CD4-positive, CD25-positive, alpha-beta regulatory T cell (primary cell): ENCODE measurements at regions not wholly inside any gene's neighbourhood (a gene's known extent, or its start where the extent isn't known, plus 50 kb on each side); places are given as distances from the start of the nearest gene placed in this dataset.

Experiments
- ATAC-seq, 2 donors: fragments of 150-1000 bp; cut with Tn5 transposase; one replicate each; pipeline ENCODE4 v1.10.0; 2021; ENCODE audit warnings: low read depth in 2 of 2, moderate number of reproducible peaks in 2 of 2, moderate library complexity in 1 of 2
- DNase-seq, 3 donors: peaks; one replicate each; pipeline versions ENCODE4 v3.0.0 to v3.0.0-alpha.2; 2012 to 2022; ENCODE audit warnings: mixed read lengths in 1 of 3
- H3K27ac ChIP-seq: one replicate; pipeline ENCODE4 v1.7.0; 2013; ENCODE audit warnings: mild to moderate bottlenecking, low read length; ENCODE audit not compliant: insufficient read depth, poor library complexity, severe bottlenecking
- H3K27me3 ChIP-seq: one replicate; pipeline ENCODE4 v1.7.0; 2013; ENCODE audit warnings: low read length; ENCODE audit not compliant: control insufficient read depth, insufficient read depth
- H3K36me3 ChIP-seq: one replicate; pipeline ENCODE4 v1.7.0; 2013; ENCODE audit warnings: mild to moderate bottlenecking, low read length, moderate library complexity; ENCODE audit not compliant: control insufficient read depth, insufficient read depth
- H3K4me1 ChIP-seq: 2 replicates; pipeline ENCODE4 v1.7.0; 2013; ENCODE audit warnings: mild to moderate bottlenecking, low read length; ENCODE audit not compliant: insufficient read depth, control insufficient read depth, poor library complexity, severe bottlenecking
- H3K4me3 ChIP-seq: one replicate; pipeline ENCODE4 v1.7.0; 2013; ENCODE audit warnings: low read depth, mild to moderate bottlenecking, low read length, moderate library complexity
- H3K9me3 ChIP-seq, 2 experiments: 1 replicate in 1 of 2; 2 replicates in 1 of 2; pipeline ENCODE4 v1.7.0; 2013; ENCODE audit warnings: low read length in 2 of 2, mild to moderate bottlenecking in 1 of 2, moderate library complexity in 1 of 2; ENCODE audit not compliant: control insufficient read depth in 2 of 2
- H3K27ac Mint-ChIP-seq, 3 donors: one replicate each; pipeline ENCODE4 v1.8.0; 2020 to 2022; ENCODE audit warnings: mild to moderate bottlenecking in 3 of 3, mixed read lengths in 3 of 3, moderate library complexity in 2 of 3
- H3K27me3 Mint-ChIP-seq: one replicate; pipeline ENCODE4 v1.8.0; 2022; ENCODE audit warnings: mild to moderate bottlenecking, mixed read lengths
- H3K36me3 Mint-ChIP-seq: one replicate; pipeline ENCODE4 v1.8.0; 2020; ENCODE audit warnings: mixed read lengths
- H3K4me1 Mint-ChIP-seq, 4 donors: one replicate each; pipeline ENCODE4 v1.8.0; 2020 to 2022; ENCODE audit warnings: mixed read lengths in 4 of 4, mild to moderate bottlenecking in 1 of 4
- H3K4me3 Mint-ChIP-seq, 4 donors: one replicate each; pipeline ENCODE4 v1.8.0; 2020 to 2022; ENCODE audit warnings: mild to moderate bottlenecking in 4 of 4, mixed read lengths in 4 of 4, moderate library complexity in 3 of 4
- H3K9me3 Mint-ChIP-seq, 7 donors: one replicate each; pipeline ENCODE4 v1.8.0; 2020 to 2022; ENCODE audit warnings: mixed read lengths in 7 of 7, mild to moderate bottlenecking in 3 of 7, moderate library complexity in 2 of 7

DNA sequence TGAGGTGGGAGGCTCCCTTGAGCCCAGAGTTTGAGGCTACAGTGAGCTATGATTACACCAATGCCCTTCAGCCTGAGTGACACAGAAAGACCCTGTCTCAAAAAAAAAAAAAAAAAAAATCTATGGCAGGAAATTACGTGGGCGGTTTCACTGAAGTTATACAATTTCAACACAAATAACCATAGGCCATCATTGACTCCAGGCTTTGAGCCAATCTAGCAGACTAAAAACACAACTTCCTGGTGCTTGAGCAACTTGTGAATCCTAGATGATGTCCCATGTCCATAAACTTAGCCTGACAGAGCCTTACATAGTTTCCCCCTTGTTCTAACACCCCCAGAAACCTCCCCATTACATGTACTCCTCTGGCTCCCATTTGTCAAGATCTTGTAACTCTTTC, 131.8 kb downstream of the QRSL1 start:
- no peaks in the 10 kb centered on the region for H3K27me3 ChIP-seq
- ATAC-seq (no peak), DNase-seq (no peak)
- Mint-ChIP-seq H3K27me3 (no peaks in the 10 kb centered on the region), H3K27ac (no peak overlapping the region), H3K9me3 (peaks cover 0 to 6% (median 3%) of the 10 kb centered on the region in 7 donors), H3K4me3 (no peak overlapping the region), H3K36me3 (no peaks in the 10 kb centered on the region), H3K4me1 (no peaks in the 10 kb centered on the region)
- H3K36me3 ChIP-seq = no peaks in the 10 kb centered on the region
- no peak overlapping the region for H3K27ac ChIP-seq
- no peak overlapping the region for H3K4me3 ChIP-seq
- no peaks in the 10 kb centered on the region for H3K4me1 ChIP-seq
- H3K9me3 ChIP-seq = no peaks in the 10 kb centered on the region

DNA sequence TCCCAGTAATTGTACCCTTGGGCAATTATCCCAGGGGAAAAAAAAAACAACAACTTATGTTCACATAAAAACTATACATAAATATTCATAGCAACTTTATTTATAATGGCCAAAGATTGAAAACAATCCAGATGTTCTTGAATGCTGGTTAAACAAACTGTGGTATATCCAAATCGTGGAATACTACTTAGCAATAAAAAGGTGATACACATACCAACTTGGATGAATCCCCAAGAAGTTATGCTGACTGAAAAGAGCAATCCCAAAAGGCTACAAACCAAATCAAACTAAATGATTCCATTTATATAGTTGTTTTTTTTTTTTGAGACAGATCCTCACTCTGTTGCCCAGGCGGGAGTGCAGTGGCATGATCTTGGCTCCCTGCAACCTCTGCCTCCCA, 129.7 kb downstream of the QRSL1 start:
- no peaks in the 10 kb centered on the region for H3K36me3 Mint-ChIP-seq
- Histone ChIP-seq H3K4me3 (no peak overlapping the region), H3K27me3 (no peaks in the 10 kb centered on the region), H3K36me3 (no peaks in the 10 kb centered on the region), H3K9me3 (no peaks in the 10 kb centered on the region), H3K4me1 (no peaks in the 10 kb centered on the region), H3K27ac (no peak overlapping the region)
- H3K27ac Mint-ChIP-seq = no peak overlapping the region
- H3K4me3 Mint-ChIP-seq = no peak overlapping the region
- H3K27me3 Mint-ChIP-seq = no peaks in the 10 kb centered on the region
- DNase-seq = no peak
- ATAC-seq = no peak
- H3K9me3 Mint-ChIP-seq = peaks cover 0 to 6% (median 3%) of the 10 kb centered on the region in 7 donors
- H3K4me1 Mint-ChIP-seq = no peaks in the 10 kb centered on the region

- no peaks in the 10 kb centered on the region for H3K27me3 ChIP-seq
- no peaks in the 10 kb centered on the region for H3K36me3 ChIP-seq
- Mint-ChIP-seq H3K27me3 (no peaks in the 10 kb centered on the region), H3K27ac (no peak overlapping the region), H3K4me3 (no peak overlapping the region), H3K4me1 (no peaks in the 10 kb centered on the region), H3K9me3 (peaks cover 0 to 6% (median 3%) of the 10 kb centered on the region in 7 donors), H3K36me3 (no peaks in the 10 kb centered on the region)
- ATAC-seq (no peak), DNase-seq (no peak)
- no peaks in the 10 kb centered on the region for H3K4me1 ChIP-seq
- no peaks in the 10 kb centered on the region for H3K9me3 ChIP-seq
- H3K27ac ChIP-seq = no peak overlapping the region
- H3K4me3 ChIP-seq = no peak overlapping the region
Measured at GRCh38 chr6:106757722-106758467, 128.5 kb downstream of the QRSL1 start.

DNA sequence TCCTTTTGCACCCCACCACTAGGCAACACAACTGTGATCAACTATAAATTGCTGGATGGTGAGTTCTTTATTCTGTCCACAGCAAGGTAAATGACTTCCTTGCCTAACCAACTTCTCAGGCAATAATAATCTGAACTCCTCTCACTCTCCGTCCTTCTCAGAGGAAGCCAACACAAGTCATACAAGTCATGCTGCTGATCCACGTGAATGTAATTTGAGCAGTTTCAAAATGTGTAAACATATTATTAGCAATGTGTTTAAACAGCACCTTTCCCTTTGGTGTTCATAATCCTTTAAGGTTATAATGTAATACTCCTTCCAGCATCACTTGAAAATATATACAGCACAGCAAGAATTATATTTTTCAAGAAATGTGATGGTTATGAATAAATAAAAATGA, 127.9 kb downstream of the QRSL1 start:
- H3K9me3 Mint-ChIP-seq = peaks cover 0 to 6% (median 3%) of the 10 kb centered on the region in 7 donors
- ATAC-seq (no peak), DNase-seq (no peak)
- Histone ChIP-seq H3K4me3 (no peak overlapping the region), H3K27ac (no peak overlapping the region), H3K4me1 (no peaks in the 10 kb centered on the region), H3K9me3 (no peaks in the 10 kb centered on the region), H3K36me3 (no peaks in the 10 kb centered on the region), H3K27me3 (no peaks in the 10 kb centered on the region)
- H3K36me3 Mint-ChIP-seq = no peaks in the 10 kb centered on the region
- no peak overlapping the region for H3K27ac Mint-ChIP-seq
- H3K4me1 Mint-ChIP-seq = no peaks in the 10 kb centered on the region
- no peaks in the 10 kb centered on the region for H3K27me3 Mint-ChIP-seq
- H3K4me3 Mint-ChIP-seq = no peak overlapping the region

DNA sequence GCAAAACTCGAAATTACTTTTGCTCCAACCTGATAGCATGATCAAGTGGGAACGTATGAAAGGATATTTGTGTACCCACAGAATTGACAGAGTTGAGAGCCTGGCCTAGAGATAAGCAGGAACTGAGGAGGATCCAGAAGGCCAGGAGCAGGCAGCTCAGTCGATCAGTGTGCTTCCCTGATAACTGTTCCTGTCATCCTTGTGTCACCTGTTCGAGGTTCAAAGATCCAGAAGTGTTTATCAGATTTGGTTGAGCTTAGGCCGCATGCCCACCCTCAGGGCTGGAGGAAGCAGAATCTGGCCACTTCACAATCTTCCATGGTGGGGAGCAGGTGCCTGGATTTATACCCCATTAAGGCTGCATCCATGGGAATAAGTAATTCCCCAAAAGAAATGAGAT, 124.8 kb downstream of the QRSL1 start:
- Mint-ChIP-seq H3K4me1 (no peaks in the 10 kb centered on the region), H3K36me3 (no peaks in the 10 kb centered on the region), H3K4me3 (no peak overlapping the region), H3K9me3 (peaks cover 0 to 5% (median 0%) of the 10 kb centered on the region in 7 donors), H3K27ac (no peak overlapping the region), H3K27me3 (peaks cover 4% of the 10 kb centered on the region)
- Histone ChIP-seq H3K9me3 (no peaks in the 10 kb centered on the region), H3K27ac (no peak overlapping the region), H3K4me1 (no peaks in the 10 kb centered on the region), H3K27me3 (no peaks in the 10 kb centered on the region), H3K36me3 (no peaks in the 10 kb centered on the region), H3K4me3 (no peak overlapping the region)
- ATAC-seq = no peak
- DNase-seq = no peak

DNA sequence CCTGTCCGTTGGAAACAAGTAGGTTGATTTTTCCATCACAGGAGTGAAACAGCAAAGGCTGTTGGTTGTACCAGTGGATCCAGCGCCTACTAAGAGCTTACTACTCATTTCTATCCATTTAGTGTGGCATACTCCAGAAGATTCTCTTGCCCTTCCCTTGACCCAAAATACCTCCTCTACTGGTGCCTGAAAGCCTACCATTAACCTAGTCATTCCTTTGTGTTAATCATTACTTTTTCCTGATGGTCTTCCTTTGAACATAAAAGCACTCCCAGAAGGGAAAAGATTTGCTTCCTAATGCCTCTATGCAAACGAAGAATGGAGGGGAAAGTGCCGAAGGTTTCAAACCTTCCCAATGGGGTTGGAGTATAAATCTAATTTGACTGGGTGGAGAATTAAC, 123.3 kb downstream of the QRSL1 start:
- Mint-ChIP-seq H3K36me3 (no peaks in the 10 kb centered on the region), H3K27me3 (peaks cover 4% of the 10 kb centered on the region), H3K4me1 (no peaks in the 10 kb centered on the region), H3K27ac (no peak overlapping the region), H3K4me3 (no peak overlapping the region), H3K9me3 (peaks cover 0 to 1% (median 0%) of the 10 kb centered on the region in 7 donors)
- Histone ChIP-seq H3K4me3 (no peak overlapping the region), H3K9me3 (no peaks in the 10 kb centered on the region), H3K27me3 (no peaks in the 10 kb centered on the region), H3K4me1 (no peaks in the 10 kb centered on the region), H3K36me3 (no peaks in the 10 kb centered on the region), H3K27ac (no peak overlapping the region)
- DNase-seq = no peak
- no peak for ATAC-seq

DNA sequence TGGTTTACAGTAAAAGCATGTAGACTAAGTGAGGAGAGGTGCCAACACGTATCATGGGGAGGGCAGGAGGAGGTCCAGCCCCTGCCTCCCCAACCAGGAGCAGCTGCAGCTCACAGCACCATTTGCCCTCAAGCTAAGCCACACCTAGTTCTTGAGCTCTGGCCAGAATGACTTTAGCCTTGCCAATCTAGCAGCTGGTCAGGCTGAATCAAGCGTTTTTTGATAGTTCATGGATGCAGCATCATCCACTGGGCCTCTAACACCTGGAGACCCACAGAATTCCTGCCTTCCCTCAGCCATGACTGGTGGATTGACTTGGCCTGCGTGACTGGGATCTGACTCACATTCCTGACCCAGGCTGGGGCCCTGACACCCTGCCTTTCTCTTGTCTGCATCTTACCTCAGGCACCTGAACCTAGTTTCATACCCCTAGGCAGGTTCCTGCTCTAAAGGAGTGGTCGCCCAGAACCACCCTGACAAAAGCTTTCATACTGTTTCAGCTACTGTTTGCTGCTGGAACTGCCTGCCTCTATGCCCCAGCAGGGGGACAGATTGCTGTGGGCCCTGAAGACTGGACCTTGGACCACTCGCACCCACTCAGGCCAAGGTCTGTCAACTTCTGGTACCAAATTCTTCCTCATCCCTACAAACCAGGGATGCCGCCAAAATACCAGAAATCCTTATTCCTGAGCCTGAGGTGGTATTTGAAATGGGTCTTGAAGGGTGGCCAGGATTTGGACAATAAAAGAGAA, 122.3 kb downstream of the QRSL1 start:
- Mint-ChIP-seq H3K4me1 (no peaks in the 10 kb centered on the region), H3K36me3 (no peaks in the 10 kb centered on the region), H3K9me3 (peaks cover 0 to 1% (median 0%) of the 10 kb centered on the region in 7 donors), H3K4me3 (no peak overlapping the region), H3K27ac (no peak overlapping the region), H3K27me3 (peaks cover 9% of the 10 kb centered on the region)
- no peaks in the 10 kb centered on the region for H3K9me3 ChIP-seq
- DNase-seq (no peak), ATAC-seq (no peak)
- no peak overlapping the region for H3K27ac ChIP-seq
- H3K4me1 ChIP-seq = no peaks in the 10 kb centered on the region
- H3K4me3 ChIP-seq = no peak overlapping the region
- no peaks in the 10 kb centered on the region for H3K27me3 ChIP-seq
- no peaks in the 10 kb centered on the region for H3K36me3 ChIP-seq

- no peak for DNase-seq
- Histone ChIP-seq H3K36me3 (no peaks in the 10 kb centered on the region), H3K27ac (no peak overlapping the region), H3K4me1 (no peaks in the 10 kb centered on the region), H3K4me3 (no peak overlapping the region), H3K9me3 (no peaks in the 10 kb centered on the region), H3K27me3 (no peaks in the 10 kb centered on the region)
- no peaks in the 10 kb centered on the region for H3K36me3 Mint-ChIP-seq
- H3K4me3 Mint-ChIP-seq = no peak overlapping the region
- peaks cover 16% of the 10 kb centered on the region for H3K27me3 Mint-ChIP-seq
- peaks cover 0 to 1% (median 0%) of the 10 kb centered on the region in 7 donors for H3K9me3 Mint-ChIP-seq
- ATAC-seq = no peak
- no peaks in the 10 kb centered on the region for H3K4me1 Mint-ChIP-seq
- H3K27ac Mint-ChIP-seq = no peak overlapping the region
Measured at GRCh38 chr6:106750946-106751345, 121.6 kb downstream of the QRSL1 start.
